C1 segment of cervical spinal cord (tissue), 14 donors: ENCODE measurements at regions not wholly inside any gene's neighbourhood (a gene's known extent, or its start where the extent isn't known, plus 50 kb on each side); places are given as distances from the start of the nearest gene placed in this dataset.

ENCODE experiments used
- DNase-seq, 14 donors: peaks; one replicate each; lab custom pipeline; 2025; lab: John Stamatoyannopoulos, UW

DNA sequence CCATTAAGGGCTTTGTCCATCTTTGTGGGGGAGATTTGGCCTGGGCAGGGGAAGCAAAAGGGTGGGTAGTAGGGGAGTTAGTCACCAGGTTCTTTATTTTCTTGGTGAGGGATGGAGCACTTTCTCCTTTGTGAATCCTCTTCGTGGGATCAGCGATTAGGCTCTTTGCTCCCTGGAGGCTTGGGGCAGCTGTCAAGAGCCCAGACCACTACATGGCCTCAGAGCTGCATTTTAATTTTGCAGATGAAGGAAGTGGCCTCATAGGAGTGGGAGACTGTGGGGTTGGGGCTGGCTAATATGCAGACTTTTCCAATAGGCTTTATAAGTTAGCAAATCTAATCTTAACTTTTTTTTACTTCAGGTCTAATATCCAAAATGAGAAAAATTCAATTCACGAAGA lies 168.1 kb upstream of the DEFB112 start:
- DNase-seq: no peak

DNA sequence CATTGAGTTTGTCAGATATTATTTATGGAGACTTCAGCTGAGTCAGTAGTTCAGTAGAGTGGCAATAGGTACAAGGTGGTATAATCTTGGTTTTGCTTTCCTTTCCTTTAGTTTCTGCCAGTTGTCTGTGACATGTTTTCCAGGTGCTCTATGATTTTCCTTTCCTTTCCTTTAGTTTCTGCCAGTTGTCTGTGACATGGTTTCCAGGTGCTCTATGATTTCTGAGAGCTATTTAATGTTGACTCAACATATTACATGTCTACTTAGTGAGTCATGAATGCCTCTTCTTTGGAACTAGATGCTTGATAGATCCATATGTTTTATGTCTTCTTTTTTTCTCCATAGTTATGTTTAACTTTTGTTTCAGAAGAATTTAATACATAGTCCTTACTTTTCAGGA lies 186.4 kb upstream of the DEFB112 start:
- DNase-seq: no peak

- DNase-seq: no peak
These were observed 190.1 kb upstream of the DEFB112 start for GRCh38 chr6:50239853-50240252.

DNA sequence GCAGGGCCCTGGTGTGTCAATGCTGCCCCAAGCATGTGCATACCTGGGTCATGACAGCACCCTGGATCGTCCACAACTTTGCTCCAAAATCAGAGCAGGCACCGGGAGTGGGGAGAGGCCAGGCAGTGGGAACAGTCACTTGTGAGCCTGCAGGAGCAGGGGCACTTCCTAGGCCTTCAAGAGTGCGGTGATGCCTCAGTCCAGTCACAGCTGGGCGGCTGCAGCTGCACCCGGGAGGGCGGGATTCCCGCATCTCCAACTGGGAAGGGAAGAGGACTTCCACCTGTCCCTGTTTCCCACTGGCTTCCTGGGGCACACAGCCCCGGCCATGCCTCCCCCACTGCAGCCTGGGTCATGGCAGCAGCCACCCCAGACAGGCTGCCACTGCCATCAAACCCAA lies 191.3 kb upstream of the DEFB112 start:
- no peak for DNase-seq

DNA sequence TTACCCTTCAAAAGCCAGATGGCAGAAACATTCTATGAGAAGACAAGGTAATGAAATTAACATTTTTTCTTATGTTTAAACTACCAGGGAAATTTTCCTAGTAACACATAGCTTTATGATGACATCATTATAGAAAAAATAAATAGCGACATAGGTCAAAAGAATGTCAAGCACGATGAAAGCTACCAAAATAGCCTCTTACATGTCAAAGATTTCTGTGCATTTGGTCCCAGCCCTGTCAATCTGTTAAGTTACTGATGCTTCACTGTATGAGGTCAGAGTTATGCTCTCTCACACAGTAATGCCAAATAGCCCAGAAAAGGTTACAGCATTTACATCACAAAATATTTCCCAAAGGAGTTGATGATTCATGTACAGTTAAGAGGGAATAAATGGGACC lies 199.8 kb upstream of the DEFB112 start:
- no peak for DNase-seq

DNA sequence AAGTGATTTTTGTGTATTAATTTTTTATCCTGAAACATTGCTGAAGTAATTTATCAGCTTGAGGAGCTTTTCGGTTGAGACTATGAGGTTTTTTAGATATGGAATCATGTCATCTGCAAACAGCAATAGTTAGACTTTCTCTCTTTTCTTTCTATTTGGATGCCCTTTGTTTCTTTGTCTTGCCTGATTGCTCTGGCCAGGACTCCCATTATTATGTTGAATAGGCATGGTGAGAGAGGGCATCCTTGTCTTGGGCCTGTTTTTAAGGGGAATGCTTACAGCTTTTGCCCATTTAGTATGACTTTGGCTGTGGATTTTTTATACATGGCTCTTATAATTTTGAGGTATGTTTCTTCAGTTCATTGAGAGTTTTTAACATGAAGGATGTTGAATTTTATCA lies 207.6 kb upstream of the DEFB112 start:
- DNase-seq: no peak

DNA sequence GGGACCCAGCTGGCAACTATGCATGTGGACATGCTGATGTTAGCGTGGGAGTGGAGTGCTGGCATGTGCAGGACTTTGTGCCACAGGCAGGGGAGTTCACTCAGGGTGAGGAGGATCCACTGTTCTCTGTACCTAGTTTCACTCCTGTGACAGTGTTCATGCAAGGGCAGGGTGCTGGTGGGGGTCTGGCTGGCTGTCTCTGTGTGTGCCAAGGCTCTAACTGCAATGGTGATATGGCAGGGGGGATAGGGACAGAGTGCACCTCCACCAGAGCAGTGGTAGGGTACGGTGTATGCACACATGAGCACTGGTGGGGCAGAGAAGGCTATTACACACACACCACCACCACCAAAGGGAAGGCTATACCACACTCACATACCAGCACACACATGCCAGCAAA lies 210.2 kb upstream of the DEFB112 start:
- DNase-seq: no peak

- no peak for DNase-seq
These were observed 215.4 kb upstream of the DEFB112 start for GRCh38 chr6:50264995-50265571.

GRCh38 chr6:50270415-50270814 lies 220.7 kb upstream of the DEFB112 start:
- no peak for DNase-seq

GRCh38 chr6:50271266-50271665 lies 221.5 kb upstream of the DEFB112 start:
- no peak for DNase-seq

GRCh38 chr6:50271817-50272216 lies 222.1 kb upstream of the DEFB112 start:
- DNase-seq: no peak

GRCh38 chr6:50272611-50273010 lies 222.9 kb upstream of the DEFB112 start:
- DNase-seq: no peak

DNA sequence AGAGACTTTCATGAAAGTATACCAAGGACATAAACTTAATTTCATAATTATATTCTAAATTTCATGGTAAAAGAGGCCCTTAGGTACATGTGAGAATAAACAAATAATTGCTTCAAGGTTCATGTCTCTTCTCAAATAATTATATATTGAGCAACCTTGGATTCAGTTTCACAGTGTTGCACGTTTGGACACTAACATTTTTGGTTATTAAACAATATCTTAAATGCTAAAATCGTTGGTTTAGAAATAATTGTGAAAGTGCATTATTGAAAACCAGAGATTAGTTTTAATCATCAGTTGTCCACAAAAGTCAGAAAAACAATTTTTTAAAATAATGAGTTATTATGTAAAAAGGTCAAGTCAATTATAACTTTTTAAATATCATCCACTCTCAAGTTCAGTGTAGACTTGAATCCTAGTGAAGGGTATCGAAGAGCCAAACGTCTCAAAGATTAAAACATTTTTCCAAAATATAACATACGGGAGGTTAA lies 227.1 kb upstream of the DEFB112 start:
- DNase-seq: no peak

DNA sequence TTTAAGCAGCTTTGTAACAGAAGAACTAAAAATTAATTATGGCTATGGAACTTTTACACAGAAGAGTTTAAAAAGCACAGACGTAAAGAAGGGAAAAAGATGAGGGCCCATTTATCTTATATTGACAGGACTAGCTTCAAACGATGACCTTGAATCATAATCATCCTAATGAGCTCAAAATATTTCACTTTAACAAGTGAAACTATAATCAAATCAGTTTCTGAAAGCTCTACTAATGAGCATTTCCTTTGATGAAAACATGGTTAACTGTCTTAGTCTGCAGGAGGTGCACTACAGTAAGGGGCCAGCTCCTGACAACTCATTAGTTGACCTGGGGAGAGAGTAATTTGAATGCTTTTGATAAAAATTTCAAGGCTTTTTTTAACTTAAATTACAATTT lies 228.0 kb upstream of the DEFB112 start:
- DNase-seq: no peak

- DNase-seq: no peak
These were observed 228.9 kb upstream of the DEFB112 start for GRCh38 chr6:50278663-50279062.

GRCh38 chr6:50285735-50286134 lies 236.0 kb upstream of the DEFB112 start:
- no peak for DNase-seq

DNA sequence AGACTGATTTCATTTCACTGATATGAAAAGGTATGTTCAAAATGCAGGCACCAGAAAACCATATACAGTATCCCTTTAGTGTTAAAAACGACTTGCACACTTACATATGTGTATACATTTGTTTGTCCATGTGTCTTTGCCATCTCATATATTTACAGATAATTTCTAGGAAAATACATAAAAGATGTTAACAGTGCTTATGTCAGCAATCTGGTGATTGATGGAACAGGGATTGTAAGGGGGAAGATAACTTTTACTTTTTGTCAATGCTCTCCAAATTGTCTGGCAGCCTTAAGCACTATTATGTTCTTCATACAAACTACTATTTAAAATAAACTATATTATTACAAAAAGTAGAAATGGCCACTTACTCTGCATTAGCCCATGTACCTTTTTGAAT lies 238.5 kb upstream of the DEFB112 start:
- DNase-seq: no peak

- DNase-seq: no peak
These were observed 239.2 kb upstream of the DEFB112 start for GRCh38 chr6:50288881-50289280.

DNA sequence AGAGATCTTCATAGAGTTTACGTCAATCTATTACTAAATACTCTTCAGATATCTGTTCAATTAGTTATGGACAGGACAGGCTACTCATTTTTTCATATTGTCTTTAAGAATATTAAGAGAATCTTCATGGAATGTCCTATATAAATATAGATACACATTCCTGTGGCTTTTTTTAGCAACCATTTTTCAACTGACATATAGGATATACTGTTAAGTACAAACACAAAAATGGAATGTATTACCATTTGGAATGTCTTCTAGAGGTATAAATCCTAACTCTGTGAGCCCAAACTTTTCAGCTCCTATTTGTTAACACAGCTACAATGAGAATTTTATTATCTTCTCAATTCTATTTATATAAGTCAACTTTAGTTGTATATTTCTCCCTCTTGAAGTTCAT lies 239.6 kb upstream of the DEFB112 start:
- no peak for DNase-seq

GRCh38 chr6:50301307-50301706 lies 251.6 kb upstream of the DEFB112 start:
- no peak for DNase-seq

- DNase-seq: no peak
These were observed 255.9 kb upstream of the DEFB112 start for GRCh38 chr6:50305660-50306059.

- DNase-seq: no peak
These were observed 268.8 kb upstream of the DEFB112 start for GRCh38 chr6:50318536-50318935.

DNA sequence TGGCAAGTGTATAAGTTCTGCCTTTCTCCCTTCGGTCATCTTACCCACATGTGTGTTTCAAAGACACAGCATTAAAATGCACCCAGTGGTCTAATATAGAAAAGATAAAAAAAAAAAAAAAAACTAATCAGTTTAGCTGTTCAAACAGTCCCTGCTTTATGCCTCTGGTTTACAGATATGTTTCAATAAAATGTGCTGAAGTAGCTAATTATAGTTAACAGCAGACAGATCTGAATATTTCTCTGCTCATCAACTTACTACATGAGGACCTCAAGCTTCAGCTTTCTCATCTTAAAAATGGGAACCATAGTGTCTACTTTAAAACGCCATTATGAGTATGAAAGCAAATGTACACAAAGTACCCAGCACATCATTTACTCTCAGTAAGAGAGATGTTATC lies 280.6 kb upstream of the DEFB112 start:
- DNase-seq: no peak

DNA sequence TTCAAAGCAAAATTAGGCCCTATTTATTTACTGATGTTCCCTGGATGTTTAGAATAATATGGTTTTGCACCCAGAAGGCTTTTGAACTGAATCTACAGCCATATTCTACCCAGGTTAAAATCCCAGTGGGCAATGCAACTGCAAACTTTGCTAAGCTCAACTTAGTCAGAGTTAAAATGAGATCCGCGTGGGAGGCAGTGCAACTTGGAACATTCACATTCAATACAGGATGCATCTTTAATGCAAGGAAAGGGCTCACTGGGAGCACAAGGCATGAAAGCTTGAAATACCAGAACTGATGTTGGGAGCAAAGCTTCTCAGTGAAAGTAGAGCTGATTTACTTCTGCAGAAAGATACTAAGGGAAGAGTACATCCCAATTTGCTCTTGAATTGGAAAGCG lies 281.2 kb upstream of the DEFB112 start:
- DNase-seq: no peak
